HG03520 (cell line): ENCODE measurements at regions not wholly inside any gene's neighbourhood (a gene's known extent, or its start where the extent isn't known, plus 50 kb on each side); places are given as distances from the start of the nearest gene placed in this dataset.
A peak's percentile ranks its signal among the peaks of the same experiment; 100 is the strongest.

ENCODE experiments used
- ATAC-seq: cut with Tn5 transposase; IDR thresholded peaks from one replicate; pipeline ENCODE4 v1.9.1; 2021; ENCODE audit warnings: mild to moderate bottlenecking, moderate library complexity; ENCODE audit not compliant: unreplicated experiment

DNA sequence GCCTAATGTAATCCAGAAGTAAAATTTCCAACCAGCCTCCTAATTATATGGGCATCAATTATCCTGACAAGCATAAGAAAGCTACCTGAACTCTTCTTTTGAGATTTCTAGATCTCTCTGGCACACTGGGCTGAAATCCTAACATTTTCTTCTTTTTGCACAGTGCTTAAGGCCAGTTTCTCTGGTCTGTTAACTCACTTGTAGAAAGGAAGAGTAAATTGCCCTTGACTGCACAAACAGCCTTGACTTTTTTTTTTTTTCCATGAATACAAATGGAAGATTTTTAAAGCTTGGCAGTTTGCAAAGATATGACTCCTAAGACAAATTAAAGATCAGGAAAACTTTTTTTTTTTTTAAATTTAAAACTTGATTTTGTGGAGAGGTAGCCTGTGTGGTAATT is 291.2 kb upstream of the MON1B start:
- ATAC-seq: no peak

DNA sequence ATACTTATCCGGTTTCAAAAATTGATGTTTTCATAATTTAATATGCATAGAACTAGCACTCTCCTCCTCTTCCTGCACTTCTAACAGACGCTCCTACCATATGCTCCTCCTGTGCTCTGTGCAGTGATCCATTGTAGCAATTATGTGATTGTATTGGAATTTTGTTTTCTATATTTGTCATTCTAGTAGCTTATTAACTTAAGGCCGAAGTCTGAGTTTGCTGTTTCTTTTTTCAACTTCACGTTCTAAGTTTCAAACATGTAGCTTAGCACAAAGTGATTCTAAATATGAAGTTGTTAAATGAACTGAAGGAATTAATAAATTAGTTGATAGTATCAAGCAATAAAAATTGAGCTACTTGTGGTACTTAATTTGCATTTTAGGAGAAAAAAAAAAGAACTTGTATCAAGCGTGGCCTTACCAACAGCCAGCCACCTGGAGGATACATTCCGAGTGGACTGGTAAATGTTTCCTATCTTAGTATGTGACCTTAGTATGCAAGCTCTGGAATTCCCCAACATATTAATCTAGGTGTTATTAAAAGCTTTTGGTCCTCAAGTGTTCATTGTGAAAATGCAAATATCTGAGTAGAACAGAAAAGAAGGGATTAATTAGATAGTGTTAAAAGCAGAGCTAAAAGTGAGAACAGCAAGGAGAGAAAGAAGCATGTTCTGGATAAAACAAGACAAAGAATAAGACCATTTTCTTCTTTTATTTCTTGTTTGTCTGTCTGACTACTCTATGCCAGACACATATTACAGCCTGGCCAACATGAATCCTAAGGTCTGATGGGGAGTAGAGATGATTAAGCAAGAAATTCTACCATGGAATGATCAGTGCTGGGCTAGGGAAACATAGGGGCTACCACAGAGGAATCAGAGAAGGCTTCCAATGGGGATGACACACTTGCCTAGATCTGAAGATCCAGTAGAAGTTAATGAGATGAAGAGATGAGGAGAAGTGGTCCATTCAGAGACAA is 290.4 kb upstream of the MON1B start:
- ATAC-seq: no peak

DNA sequence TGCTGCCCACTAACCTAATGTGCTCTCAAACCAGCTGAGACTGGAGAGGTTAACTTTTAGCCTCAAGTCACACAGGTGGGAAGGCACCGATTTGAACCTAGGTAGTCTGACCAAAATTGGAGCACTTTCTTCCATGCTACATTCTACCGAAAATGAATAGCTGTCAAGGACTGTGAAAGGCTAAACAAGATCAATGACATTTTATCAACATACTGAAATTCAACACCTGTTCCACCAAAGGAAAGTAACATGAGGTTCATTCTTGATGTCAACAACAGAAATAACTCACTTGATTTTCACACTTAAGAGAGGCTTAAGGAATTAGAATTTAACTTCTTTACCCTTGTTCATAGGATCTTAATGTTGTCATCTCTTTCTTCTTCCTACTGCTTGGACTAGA is 284.4 kb upstream of the MON1B start:
- ATAC-seq: no peak

DNA sequence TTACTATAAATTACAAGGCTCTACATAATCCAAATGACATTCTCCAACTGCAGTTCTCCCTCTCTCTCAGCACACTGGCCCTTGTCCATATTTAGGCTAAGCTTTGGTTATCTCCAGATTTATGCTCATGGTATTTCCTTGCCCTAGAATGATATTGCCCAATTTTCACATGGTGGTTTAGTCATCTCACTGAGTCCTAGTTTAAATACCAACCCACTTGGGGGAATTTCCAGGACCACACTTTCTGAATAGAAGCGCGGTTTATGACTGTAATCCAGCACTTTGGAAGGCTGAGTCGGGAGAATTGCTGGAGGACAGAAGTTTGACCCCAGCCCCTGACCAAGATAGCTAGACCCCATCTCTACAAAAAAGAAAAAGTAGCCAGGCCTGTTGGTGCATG is 280.1 kb upstream of the MON1B start:
- no peak for ATAC-seq

DNA sequence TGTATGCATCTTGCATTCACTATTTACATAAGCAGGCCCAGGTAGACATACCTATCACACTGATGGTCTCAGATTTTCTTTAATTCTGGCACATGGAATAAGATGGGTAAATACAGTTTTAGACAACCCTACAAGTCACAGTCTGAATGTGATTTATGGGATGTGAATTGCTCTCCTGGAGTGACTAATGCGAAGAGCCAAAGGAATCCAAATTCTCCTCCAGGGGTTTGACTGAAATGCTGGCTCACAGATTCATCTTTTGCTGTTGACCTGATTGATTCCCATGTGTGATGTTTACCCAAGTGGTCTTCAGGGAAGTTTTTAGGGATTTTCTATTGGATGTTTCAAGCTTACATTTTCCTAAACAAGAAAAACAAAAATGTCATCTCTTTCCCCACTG is 277.9 kb upstream of the MON1B start:
- no peak for ATAC-seq

DNA sequence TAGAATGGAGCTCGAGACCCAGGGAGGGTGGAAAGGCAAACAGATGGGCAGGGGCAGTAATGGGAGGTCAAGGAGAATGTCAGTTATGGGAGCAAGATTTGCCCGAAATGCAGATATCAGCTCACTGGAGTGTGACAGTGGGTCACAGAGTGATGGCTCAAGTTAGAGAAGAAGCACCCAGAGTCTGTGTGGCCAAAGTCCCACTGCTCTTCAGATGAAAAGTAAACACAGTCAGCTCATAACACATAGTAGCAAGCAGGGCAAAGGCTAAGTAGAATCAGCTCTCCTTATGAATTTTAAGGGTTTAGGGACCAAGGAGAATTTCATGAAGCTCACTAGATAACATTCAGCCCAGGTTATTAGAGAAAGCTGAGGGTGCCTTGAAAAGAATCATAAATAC is 264.9 kb upstream of the MON1B start:
- no peak for ATAC-seq

DNA sequence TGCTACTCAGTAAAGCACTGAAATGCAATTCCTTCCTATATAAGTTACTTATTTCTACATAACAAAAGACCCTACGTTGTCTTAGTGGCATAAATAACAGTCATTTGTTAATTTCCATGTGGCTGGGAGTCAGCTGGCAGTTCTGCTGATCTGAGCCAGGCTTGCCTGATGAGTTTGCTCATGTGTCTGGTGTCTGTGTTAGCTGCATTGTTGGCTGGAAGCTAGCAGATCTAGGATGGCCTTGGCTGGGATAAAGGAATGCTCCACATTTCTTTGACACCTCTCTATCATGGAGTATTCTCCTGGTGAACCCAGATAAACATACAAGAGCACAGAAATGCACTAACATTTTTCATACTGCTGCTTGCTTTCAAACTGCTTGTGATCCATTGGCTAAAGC is 264.4 kb upstream of the MON1B start:
- no peak for ATAC-seq

DNA sequence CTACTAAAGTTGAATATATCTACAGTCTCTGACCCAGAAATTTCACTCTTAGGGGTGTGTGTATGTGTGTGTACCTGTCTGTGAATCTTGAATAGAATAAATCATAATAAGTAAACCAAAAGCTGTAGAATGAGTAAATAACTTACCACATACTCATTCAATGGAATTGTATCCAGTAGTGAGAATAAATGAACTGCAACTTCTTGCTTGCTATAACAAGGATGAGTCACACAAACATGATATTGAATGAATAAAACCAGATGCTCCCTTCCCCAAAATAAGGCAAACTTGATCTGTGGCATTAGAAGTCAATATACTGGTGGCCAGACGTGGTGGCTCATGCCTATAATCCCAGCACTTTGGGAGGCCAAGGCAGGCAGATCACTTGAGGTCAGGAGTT is 259.8 kb upstream of the MON1B start:
- no peak for ATAC-seq

DNA sequence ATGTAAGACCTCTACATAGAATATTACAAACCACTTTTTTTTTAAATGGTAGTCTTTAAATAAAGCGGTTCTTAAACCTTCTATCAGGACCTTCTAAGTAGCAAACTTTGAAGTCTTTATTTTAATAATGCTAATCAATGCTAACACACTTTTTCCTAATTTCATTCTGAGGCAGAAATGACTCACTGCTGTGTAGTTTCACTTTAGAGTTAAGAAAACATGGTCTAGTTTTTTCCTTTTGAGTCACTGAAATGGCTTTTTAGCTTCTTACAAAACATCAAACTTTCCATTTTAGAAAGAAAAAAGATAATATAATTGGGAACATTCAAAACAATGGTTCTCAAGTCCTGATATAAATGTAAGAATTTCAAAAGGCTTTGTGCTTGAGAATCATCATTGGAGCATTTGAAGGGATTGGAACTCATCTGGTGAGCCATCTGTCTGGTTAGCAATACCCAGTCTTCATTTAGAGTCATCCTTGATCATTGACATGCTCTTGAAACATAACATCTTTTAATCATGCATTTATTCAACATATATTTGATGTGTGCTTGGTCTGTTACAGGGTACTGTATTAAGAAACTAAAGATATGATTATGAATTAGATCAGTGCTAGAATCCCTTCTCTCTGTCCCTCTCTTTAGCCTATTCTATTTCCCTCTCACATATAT is 258.3 kb upstream of the MON1B start:
- no peak for ATAC-seq

DNA sequence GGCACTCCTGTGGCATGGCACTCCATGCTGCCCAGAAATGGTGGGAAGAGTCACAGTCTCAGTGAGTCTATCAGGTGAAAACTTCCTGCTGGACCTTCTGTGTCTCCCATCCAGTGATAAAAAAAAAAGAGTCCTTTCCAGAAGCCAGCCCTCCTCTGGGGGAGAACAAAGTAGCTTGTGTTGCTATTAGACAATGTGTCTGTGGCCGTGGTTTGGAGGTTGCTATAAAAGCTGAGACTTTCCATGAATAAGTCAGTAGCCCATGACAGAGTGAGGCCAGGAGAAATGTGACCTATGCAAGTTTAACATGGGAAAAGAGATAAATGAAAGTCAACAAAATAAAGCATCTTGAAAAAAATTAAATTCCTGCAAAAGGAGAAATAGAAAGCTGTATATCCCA is 250.7 kb upstream of the MON1B start:
- ATAC-seq: no peak

DNA sequence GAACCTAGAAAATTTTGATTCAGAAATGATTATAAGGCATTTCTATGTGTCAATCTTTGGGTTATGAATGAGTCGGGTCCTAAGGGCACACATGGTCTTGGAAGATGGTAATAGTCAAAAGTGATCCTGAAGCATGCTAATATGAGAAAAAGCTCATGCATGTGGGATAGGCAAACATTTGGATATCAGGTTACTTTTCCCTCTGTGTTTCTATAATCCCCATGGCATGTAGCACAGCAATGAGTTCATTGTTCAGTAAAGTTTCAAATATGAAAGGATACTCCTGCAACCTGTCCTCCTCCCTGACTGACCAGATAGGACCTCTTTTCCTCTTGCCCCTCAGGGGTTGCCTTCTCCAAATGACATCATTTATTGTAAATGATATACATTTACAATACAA is 249.9 kb upstream of the MON1B start:
- ATAC-seq: no peak

DNA sequence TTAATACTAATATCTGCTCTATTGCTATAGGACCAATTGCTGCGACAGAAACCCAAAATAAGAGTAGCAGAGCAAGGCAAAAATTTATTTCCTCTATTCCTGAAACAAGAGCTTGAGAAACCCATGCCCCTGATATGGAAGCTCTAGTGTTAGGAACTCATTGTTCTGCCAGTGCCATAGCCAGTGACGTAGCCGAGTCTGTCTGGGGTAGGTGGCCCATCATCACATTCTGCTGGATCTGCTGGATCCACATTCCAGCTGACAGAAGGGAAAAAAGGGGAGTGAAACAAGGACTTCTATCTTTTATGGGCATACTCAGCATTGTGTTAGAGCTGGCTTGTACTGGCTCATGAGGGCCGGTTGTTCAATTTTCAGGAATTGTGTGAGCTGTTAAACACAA is 248.9 kb upstream of the MON1B start:
- ATAC-seq: no peak

DNA sequence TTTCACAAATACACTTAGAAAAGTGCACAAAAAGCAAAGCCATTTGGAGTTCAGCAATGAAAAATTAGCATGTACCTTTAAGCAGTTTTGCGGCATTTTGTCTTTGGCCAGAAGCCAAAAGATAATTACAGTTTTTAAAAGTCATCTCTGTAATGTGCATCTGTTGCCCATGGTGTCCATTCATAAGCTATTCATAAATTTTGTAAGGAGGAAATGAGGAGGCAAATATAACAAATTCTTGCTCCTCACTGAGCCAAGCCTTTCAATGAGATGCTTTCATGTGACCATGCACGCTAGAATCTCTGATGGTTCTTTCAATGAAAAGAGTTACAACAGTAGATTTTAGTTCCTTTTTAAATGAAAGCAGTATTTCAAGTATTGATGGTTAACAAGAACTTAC is 247.1 kb upstream of the MON1B start:
- no peak for ATAC-seq

DNA sequence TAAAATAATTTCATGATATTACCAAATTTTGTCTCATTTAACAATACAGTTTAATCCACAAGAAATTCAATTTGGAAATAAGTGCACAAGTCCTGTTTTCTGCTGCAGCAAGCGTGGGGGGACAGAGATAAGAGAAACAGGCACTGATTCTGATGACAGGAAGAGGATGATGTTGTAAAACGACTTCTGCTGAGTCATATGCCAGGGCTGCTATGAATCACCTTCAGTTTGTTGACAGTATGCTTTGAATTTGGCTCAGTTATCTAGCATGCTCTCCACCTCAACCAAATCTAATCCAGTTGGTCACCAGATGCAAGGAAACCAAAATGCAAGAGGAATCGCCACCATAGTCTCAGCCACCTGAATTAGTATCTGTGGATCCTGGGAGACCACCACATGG is 244.1 kb upstream of the MON1B start:
- ATAC-seq: no peak

DNA sequence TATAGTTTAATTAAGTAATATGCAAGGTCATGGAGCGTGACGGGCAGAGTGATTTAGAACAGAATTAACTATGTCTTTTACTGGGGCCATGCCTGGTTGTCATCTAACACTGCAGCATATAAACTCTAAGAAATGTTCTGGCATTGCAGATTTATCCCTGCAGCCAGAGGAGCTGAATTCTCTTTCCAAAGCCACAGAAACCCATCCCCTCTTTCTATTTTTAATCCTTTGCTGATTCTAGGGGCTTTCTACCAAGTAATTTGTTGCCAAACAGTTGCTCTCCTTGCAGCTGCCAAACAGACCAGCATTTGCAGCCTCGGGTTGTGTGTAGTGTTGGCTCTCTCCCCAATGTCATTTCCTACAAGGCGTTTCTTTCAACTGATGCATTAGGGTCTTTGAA is 243.2 kb upstream of the MON1B start:
- no peak for ATAC-seq

DNA sequence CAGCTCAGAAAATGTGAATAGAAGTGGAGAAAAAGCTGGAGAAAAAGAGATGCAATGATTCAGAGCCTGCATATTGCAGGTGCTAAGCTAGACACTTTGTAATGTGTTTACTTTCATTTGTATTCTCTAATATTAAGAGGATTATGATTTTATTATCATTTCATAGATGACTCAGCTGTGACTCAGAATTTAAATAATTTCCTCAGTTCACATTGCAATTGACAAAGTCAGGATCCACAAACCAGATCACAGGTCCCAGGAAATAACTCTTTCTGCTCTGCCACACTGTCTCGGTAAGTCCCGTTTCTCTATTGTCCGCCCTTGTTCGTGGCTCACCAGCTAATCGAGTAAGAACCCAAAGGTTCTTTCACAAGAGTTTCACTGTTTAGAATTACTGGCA is 235.4 kb upstream of the MON1B start:
- no peak for ATAC-seq

DNA sequence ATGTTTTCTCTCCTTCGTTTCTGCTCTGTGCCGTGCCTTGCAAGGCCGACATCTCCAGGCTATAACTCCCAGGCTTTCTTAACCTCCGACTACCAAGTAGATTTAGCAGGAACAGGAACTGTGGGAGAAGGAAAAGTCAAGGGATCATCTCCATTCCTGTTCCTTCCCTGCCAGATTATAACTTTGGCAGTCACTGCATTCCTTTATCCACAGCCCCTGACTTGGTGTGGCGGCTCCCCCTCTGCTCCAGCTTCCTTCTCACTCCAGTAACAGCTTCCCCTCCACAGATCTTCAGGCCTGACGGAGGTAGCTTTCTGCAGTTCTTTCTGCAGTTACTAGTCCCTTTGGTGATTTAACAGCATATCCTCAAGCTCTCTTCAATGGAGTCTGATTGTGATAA is 234.6 kb upstream of the MON1B start:
- no peak for ATAC-seq

DNA sequence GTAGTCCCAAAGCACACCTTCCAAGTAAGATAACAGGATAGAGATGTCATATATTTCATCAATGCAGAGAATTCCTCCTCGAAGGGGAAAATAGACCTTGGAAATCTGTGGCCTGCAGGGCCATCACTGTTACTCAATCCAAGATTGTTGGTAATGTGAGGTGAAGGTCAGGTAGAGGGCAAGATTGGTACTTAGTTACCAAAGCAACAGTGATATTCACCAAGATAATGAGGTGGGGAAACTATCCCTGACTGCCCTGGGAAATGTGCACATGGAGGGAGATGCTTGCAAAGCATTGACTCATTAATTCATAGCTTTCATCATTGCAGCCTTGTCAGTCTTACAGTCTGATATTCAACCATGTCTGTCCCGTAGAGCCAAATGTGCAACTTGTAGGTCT is 234.1 kb upstream of the MON1B start:
- no peak for ATAC-seq

DNA sequence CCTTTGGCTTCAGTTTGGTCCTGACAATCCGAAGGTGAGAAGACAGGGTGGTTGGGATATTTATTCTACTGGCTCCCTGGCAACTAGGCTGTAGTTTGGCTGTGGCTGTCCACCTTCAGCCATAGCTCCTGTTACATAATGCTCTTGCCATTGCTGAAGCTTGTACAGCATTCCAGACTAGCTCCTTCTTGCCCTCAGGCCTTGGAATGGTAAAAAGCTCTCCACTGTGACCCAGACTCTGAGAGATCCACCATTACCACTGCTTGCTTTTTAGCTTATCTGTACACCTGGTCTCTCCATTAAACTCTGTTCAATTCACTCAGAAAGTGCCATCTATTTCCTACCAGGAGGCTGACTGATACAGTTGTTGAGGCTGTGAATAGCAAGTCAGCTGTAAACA is 231.8 kb upstream of the MON1B start:
- ATAC-seq: no peak

DNA sequence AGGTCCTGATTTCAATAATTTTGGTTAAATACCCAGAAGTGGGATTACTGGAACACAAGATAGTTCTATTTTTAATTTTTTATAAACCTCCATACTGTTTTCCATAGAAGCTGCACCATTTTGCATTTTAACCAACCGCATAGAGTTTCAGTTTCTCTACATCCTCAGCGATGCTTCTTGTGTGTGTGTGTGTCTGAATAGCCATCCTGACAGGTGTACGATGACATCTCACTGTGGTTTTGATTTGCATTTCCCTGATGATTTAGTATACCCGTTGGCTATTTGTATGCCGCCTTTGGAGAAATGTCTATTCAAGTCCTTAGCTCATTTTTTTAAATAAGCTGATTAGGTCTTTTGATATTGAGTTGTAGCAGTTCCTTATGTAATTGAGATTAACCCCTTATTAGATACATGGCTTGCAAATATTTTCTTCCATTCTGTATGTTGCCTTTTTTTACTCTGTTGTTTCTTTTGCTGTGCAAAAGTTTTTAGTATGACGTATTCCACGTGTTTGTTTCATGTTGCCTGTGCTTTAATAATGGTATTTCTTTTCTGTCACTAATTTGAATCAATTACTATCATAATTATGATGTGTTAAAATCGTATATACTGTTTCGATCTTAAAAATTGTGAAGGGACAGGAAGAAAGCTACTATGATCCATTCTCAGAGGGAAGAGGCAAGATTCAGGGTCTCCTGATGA is 227.2 kb upstream of the MON1B start:
- peak; percentile 60 for ATAC-seq

DNA sequence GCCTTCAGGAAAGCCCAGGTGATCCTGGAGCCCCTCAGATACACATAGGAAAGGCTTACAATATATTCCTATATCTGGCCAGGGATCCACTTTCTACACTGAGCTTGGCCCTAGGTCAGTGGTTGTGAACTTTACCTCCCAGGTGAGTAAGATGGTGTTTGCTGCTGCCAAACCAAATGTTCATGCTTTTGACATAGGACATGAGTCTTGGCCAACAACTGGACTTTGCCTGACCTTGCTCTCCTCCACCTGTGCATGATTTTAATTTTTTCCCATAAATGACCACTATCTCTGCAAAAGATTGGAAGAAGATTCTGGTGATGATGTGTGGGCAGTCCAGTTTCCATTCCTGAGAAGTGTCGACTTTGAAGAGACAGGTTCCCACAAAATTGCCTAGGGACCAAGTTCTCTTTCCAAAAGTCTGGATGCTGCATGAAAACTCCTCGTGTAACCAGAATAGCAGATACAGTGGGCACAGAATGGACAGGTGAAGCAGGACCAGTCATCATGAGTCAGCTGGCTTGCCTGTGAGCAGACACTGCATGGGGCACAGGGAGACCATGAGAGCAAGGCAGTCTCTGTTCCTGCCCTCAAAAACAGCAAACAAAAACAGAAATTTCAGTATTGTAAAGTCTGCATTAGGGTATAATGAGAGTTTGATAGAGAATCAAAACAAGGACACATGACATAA is 226.4 kb upstream of the MON1B start:
- ATAC-seq: no peak
